Adrenal gland (tissue), 9 donors: ENCODE measurements at regions not wholly inside any gene's neighbourhood (a gene's known extent, or its start where the extent isn't known, plus 50 kb on each side); places are given as distances from the start of the nearest gene placed in this dataset.

Experiments
- DNase-seq, 7 donors: peaks; one replicate each; pipeline ENCODE4 v3.0.0-alpha.2; 2019 to 2020
- H3K27ac ChIP-seq, 5 donors: fragments of 200-600 bp; sonication (generic) in 4 of 5; 1 replicate in 3 of 5; 2 replicates in 2 of 5; pipeline versions ENCODE4 v1.5.1 to v1.8.0; 2016 to 2020; ENCODE audit warnings: mild to moderate bottlenecking in 1 of 5
- H3K27me3 ChIP-seq: fragments of 200-600 bp; 2 replicates; pipeline ENCODE4 v1.8.0; 2021
- H3K36me3 ChIP-seq, 2 donors: fragments of 200-600 bp; replicated peaks in 1 of 2; 1 replicate in 1 of 2; 2 replicates in 1 of 2; pipeline versions ENCODE4 v1.5.1 to v1.8.0; 2018 to 2022
- H3K4me1 ChIP-seq, 2 donors: fragments of 200-600 bp; replicated peaks in 1 of 2; 1 replicate in 1 of 2; 2 replicates in 1 of 2; pipeline versions ENCODE4 v1.5.1 to v1.8.0; 2018 to 2021
- H3K4me3 ChIP-seq, 4 donors: fragments of 200-600 bp; sonication (generic) in 3 of 4; one replicate each; pipeline ENCODE4 v1.5.1; 2016 to 2018
- H3K9me3 ChIP-seq, 3 donors: fragments of 200-600 bp; sonication (generic) in 1 of 3; replicated peaks in 1 of 3; 1 replicate in 2 of 3; 2 replicates in 1 of 3; pipeline versions ENCODE4 v1.5.1 to v1.8.0; 2016 to 2021
- POLR2A ChIP-seq, 2 donors: fragments of 450-650 bp; IDR thresholded peaks; one replicate each; pipeline ENCODE4 v1.6.1; 2017; ENCODE audit warnings: antibody characterized with exemption in 2 of 2, mild to moderate bottlenecking in 2 of 2, moderate library complexity in 1 of 2
- WGBS, 4 donors: extraction: QIAGEN DNeasy Blood & Tissue Kit in 2 of 4; methylation state at CpG; one replicate each; pipeline versions ENCODE4 v1.1.5 to v1.1.7; 2013 to 2017; 5-methylcytosine and 5-hydroxymethylcytosine counted together
- intact Hi-C, 2 donors: fragments of 100-400 bp; cut with DNase I; formaldehyde crosslinking; loops; one replicate each; pipeline versions ENCODE4 v1.14.1 to v1.15.0; 2022 to 2023
- TF ChIP-seq, protein P1 (sequence below), 6 experiments: fragments of 450-650 bp in 4 of 6; fragments of 200-600 bp in 2 of 6; sonication (generic) in 1 of 6; IDR thresholded peaks; 1 replicate in 5 of 6; 2 replicates in 1 of 6; pipeline versions ENCODE4 v1.5.1 to v1.8.0; 2016 to 2021; ENCODE audit warnings: antibody characterized with exemption in 6 of 6, mild to moderate bottlenecking in 2 of 6, moderate library complexity in 1 of 6
- donor health status: healthy with polysubstance abuse.
- donor health status: Bipolar disorder and iron deficiency.
- donor health status: DM: yes; HTN: yes; CAD: no.
- donor health status: DM: no; HTN: no; CAD: no.
- donor health status: DM: no; HTN: no; CAD: no.

DNA sequence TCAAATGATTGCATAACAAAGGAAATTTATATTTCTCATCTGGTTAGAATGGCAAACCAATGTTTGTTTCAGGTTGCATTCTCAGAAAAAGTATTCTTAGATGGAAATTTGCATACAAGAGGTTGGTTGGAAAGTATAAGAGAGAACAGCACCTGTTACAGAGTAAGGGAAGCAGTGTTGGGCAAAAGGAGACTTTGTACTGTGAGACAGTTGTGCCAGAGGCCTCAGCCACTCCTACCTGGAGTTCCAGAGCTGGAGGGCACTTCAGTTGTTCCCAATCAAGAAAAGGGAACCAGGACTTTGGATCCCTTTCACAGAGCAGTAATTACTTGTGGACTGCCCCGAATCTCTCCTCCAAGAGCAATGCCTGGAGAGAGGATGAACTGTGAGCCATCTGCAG, 81.8 kb downstream of the SPRY2 start:
- Histone ChIP-seq H3K9me3 (no peaks in the 10 kb centered on the region), H3K4me3 (no peak overlapping the region), H3K4me1 (no peaks in the 10 kb centered on the region), H3K36me3 (no peaks in the 10 kb centered on the region), H3K27ac (no peak overlapping the region), H3K27me3 (no peaks in the 10 kb centered on the region)
- TF ChIP-seq, protein P1, sequence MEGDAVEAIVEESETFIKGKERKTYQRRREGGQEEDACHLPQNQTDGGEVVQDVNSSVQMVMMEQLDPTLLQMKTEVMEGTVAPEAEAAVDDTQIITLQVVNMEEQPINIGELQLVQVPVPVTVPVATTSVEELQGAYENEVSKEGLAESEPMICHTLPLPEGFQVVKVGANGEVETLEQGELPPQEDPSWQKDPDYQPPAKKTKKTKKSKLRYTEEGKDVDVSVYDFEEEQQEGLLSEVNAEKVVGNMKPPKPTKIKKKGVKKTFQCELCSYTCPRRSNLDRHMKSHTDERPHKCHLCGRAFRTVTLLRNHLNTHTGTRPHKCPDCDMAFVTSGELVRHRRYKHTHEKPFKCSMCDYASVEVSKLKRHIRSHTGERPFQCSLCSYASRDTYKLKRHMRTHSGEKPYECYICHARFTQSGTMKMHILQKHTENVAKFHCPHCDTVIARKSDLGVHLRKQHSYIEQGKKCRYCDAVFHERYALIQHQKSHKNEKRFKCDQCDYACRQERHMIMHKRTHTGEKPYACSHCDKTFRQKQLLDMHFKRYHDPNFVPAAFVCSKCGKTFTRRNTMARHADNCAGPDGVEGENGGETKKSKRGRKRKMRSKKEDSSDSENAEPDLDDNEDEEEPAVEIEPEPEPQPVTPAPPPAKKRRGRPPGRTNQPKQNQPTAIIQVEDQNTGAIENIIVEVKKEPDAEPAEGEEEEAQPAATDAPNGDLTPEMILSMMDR (IDR thresholded peaks at IDR 0.05): no peak
- no peak for TF ChIP-seq POLR2A (IDR thresholded peaks at IDR 0.05)
- no peak for DNase-seq
- WGBS, 4 donors: 50 to 89% (median 85%) methylated on average over 1 of the region's 1 CpG
- intact Hi-C loops: no loop called here

DNA sequence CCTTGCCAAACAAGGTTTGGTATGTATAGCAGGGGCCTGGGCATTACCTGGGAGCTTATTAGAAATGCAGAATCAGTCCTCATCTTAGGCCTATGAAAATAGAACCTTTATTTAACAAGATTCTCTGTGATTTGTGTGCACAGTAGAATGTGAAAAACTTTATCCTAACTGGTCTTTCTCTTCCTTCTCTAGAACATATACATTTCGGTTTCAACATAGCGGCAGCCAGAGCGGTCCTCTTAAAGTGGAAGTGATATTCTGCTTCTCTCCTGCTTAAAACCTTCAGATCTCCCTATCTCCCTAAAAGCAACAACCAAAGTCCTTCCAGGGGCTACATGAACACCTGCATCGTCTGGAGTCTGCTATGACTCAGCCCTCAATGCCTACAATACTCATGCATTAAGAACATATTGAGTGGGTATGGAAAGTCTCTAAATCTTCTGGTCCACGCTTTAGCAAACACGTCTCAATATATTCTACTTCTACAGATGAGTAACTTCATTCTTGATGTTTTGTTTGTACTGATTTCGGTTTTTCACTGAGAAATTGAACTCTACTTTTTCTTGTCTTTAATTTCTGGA, 84.5 kb downstream of the SPRY2 start:
- no peak for TF ChIP-seq POLR2A (IDR thresholded peaks at IDR 0.05)
- TF ChIP-seq, protein P1 (IDR thresholded peaks at IDR 0.05): no peak
- no peak overlapping the region for H3K4me3 ChIP-seq
- no peak overlapping the region for H3K27ac ChIP-seq
- 84 to 86% (median 84%) methylated on average over 7 of the region's 7 CpGs for WGBS, 4 donors
- no peak for DNase-seq
- no peaks in the 10 kb centered on the region for H3K9me3 ChIP-seq
- no peaks in the 10 kb centered on the region for H3K36me3 ChIP-seq
- H3K27me3 ChIP-seq: no peaks in the 10 kb centered on the region
- intact Hi-C loops: no loop called here
- H3K4me1 ChIP-seq: no peaks in the 10 kb centered on the region

DNA sequence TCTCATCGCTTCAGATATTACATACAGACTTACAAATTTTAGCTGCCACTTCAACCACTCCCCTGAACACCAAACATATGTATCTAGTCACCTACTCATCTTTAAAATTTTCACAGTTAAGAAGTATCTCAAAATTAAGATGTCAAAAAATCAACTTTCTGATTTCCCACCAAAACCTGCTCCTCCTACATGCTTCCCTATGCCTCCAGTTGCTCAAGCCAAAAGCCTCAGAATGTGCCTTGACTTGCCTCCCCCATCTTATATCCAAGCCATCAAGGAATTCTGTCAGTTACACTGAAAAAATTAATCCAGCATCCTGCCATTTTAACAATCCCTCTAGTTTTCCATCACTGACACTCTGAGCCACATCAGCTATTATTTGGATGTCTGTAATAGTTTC, 85.0 kb downstream of the SPRY2 start:
- no peak overlapping the region for H3K27ac ChIP-seq
- DNase-seq: no peak
- no peaks in the 10 kb centered on the region for H3K9me3 ChIP-seq
- 84 to 95% (median 92%) methylated on average over 1 of the region's 1 CpG for WGBS, 4 donors
- no peak overlapping the region for H3K4me3 ChIP-seq
- H3K4me1 ChIP-seq: no peaks in the 10 kb centered on the region
- no peaks in the 10 kb centered on the region for H3K27me3 ChIP-seq
- no peaks in the 10 kb centered on the region for H3K36me3 ChIP-seq
- intact Hi-C loops: no loop called here
- TF ChIP-seq, protein P1 (IDR thresholded peaks at IDR 0.05): no peak
- no peak for TF ChIP-seq POLR2A (IDR thresholded peaks at IDR 0.05)

DNA sequence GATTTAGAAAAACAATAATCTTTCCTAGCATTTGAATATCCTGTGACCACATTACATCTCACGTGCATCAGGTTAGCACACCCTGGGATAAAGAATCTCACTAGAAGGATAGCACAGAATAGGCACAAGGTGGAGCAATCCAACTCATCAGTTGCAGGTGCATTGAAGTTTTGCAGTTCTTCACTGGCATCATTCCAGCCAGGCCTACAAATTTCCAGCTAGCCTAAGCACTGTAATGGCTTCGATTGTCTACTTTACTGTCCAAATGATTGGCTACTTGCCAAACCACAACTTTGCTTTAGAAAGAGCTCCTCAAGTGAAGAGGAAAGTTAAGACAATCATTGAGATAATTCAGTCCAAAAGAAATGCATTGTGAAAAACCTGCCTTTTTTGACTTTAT, 89.5 kb downstream of the SPRY2 start:
- TF ChIP-seq, protein P1 (IDR thresholded peaks at IDR 0.05): no peak
- no peak for TF ChIP-seq POLR2A (IDR thresholded peaks at IDR 0.05)
- Histone ChIP-seq H3K9me3 (no peaks in the 10 kb centered on the region), H3K4me3 (no peak overlapping the region), H3K4me1 (no peaks in the 10 kb centered on the region), H3K27ac (no peak overlapping the region), H3K36me3 (no peaks in the 10 kb centered on the region), H3K27me3 (no peaks in the 10 kb centered on the region)
- DNase-seq: peak in 1 of 7 donors; percentile 2
- WGBS, 4 donors: 64 to 72% (median 67%) methylated on average over 2 of the region's 2 CpGs
- intact Hi-C loops: no loop called here
